Panc1 (cell line): ENCODE measurements at regions not wholly inside any gene's neighbourhood (a gene's known extent, or its start where the extent isn't known, plus 50 kb on each side); places are given as distances from the start of the nearest gene placed in this dataset.

Experiments
- ATAC-seq: fragments of 200-7000 bp; cut with Tn5 transposase; 2 replicates; pipeline ENCODE4 v1.9.1; 2020; ENCODE audit warnings: mild to moderate bottlenecking, moderate library complexity
- BruUV-seq: library from RNA; stranded (reverse); fragments of 400-500 nt; replicated peaks from 2 replicates; lab custom pipeline; 2021; lab: Mats Ljungman, UMichigan
- CTCF ChIA-PET: fragments of 300-600 bp; sonication (Branson Sonifier 250); formaldehyde crosslinking; loops from one replicate; lab custom pipeline; 2022; ENCODE audit warnings: antibody characterized with exemption; lab: Charles Lee
- POLR2A ChIA-PET: fragments of 300-600 bp; sonication (Branson Sonifier 250); formaldehyde crosslinking; loops from one replicate; lab custom pipeline; 2022; ENCODE audit warnings: antibody characterized with exemption; lab: Charles Lee
- DNase-seq: peaks from one replicate; pipeline ENCODE4 v3.0.0-alpha.2; 2010; ENCODE audit warnings: low read depth, low spot score
- H3K27ac ChIP-seq: 2 replicates; pipeline ENCODE4 v1.5.1; 2011; ENCODE audit warnings: mild to moderate bottlenecking, low read length, inconsistent platforms
- H3K27me3 ChIP-seq: fragments of 200-500 bp; sonication (Bioruptor generic); 2 replicates; pipeline ENCODE4 v1.6.0; 2014; ENCODE audit warnings: low read length, inconsistent platforms; ENCODE audit not compliant: control insufficient read depth, insufficient read depth
- H3K36me3 ChIP-seq: fragments of 200-500 bp; sonication (Bioruptor generic); 2 replicates; pipeline ENCODE4 v1.5.1; 2014; ENCODE audit warnings: inconsistent platforms, mild to moderate bottlenecking, low read length, moderate library complexity; ENCODE audit not compliant: control insufficient read depth, insufficient read depth
- H3K4me1 ChIP-seq: 2 replicates; pipeline ENCODE4 v1.5.1; 2011; ENCODE audit warnings: inconsistent platforms, mild to moderate bottlenecking, low read length, moderate library complexity; ENCODE audit not compliant: control insufficient read depth, insufficient read depth
- H3K4me3 ChIP-seq, 2 experiments: 2 replicates each; pipeline ENCODE4 v1.5.1; 2011 to 2012; ENCODE audit warnings: low read depth in 2 of 2, low read length in 2 of 2, mild to moderate bottlenecking in 2 of 2, inconsistent platforms in 1 of 2, moderate library complexity in 1 of 2
- H3K9me3 ChIP-seq: fragments of 200-500 bp; sonication (Bioruptor generic); 2 replicates; pipeline ENCODE4 v1.5.1; 2014; ENCODE audit warnings: low read depth, mild to moderate bottlenecking, inconsistent platforms, low read length, moderate library complexity; ENCODE audit not compliant: control insufficient read depth, insufficient read depth
- CTCF ChIP-seq: fragments of 450-650 bp; IDR thresholded peaks from 2 replicates; pipeline ENCODE4 v1.5.1; 2017; ENCODE audit warnings: mild to moderate bottlenecking
- POLR2AphosphoS5 ChIP-seq: IDR thresholded peaks from 2 replicates; pipeline ENCODE4 v1.6.1; 2012; ENCODE audit warnings: mild to moderate bottlenecking, low read depth, low read length, moderate library complexity
- REST ChIP-seq, 2 experiments: IDR thresholded peaks; 2 replicates each; pipeline ENCODE4 v1.6.1; 2011 to 2012; ENCODE audit warnings: low read depth in 2 of 2, control low read depth in 1 of 2, low read length in 1 of 2, mild to moderate bottlenecking in 1 of 2, moderate library complexity in 1 of 2; ENCODE audit not compliant: insufficient read depth in 1 of 2
- SIN3A ChIP-seq: IDR thresholded peaks from 2 replicates; pipeline ENCODE4 v1.6.1; 2012; ENCODE audit warnings: low read depth, mild to moderate bottlenecking, low read length, moderate library complexity, borderline replicate concordance; ENCODE audit not compliant: insufficient read depth
- TCF7L2 ChIP-seq: IDR thresholded peaks from 2 replicates; pipeline ENCODE4 v1.6.1; 2011; ENCODE audit warnings: mild to moderate bottlenecking, low read depth, low read length, inconsistent platforms
- in situ Hi-C: cut with HindIII; loops from 2 replicates; pipeline ENCODE4 v1.10.0; 2016; ENCODE audit warnings: low sequenced_read_pairs, low pct_unique_long_range_greater_than_20kb
- intact Hi-C: fragments of 100-400 bp; cut with micrococcal nuclease; formaldehyde crosslinking; loops from one replicate; pipeline ENCODE4 v1.10.0; 2022; ENCODE audit not compliant: unreplicated experiment

GRCh38 chr3:165395188-165395587, 199.0 kb upstream of the SLITRK3 start:
- in situ Hi-C loops, result no loop called here
- H3K27me3 ChIP-seq, result no peaks in the 10 kb centered on the region
- CTCF ChIA-PET, result no interaction called here
- no peak overlapping the region for H3K4me3 ChIP-seq
- no TSS peak for BruUV-seq
- no peak overlapping the region for H3K27ac ChIP-seq
- POLR2A ChIA-PET, result no interaction called here
- ATAC-seq (no peak), DNase-seq (no peak)
- H3K36me3 ChIP-seq, result no peaks in the 10 kb centered on the region
- intact Hi-C loops, result no loop called here
- H3K4me1 ChIP-seq, result no peaks in the 10 kb centered on the region
- H3K9me3 ChIP-seq, result no peaks in the 10 kb centered on the region
- no peak for TF ChIP-seq POLR2AphosphoS5
- TF ChIP-seq SIN3A, result no peak
- no peak for TF ChIP-seq REST (IDR thresholded peaks at IDR 0.05; ENCODE audit: insufficient read depth in 1 of 2, low read depth in 2 of 2, low read length in 1 of 2)
- no peak for TF ChIP-seq TCF7L2
- no peak for TF ChIP-seq CTCF

GRCh38 chr3:165393461-165393860, 197.3 kb upstream of the SLITRK3 start:
- in situ Hi-C loops, result no loop called here
- DNase-seq (no peak), ATAC-seq (no peak)
- Histone ChIP-seq H3K36me3 (no peaks in the 10 kb centered on the region), H3K27me3 (no peaks in the 10 kb centered on the region), H3K4me3 (no peak overlapping the region), H3K9me3 (no peaks in the 10 kb centered on the region), H3K4me1 (no peaks in the 10 kb centered on the region), H3K27ac (no peak overlapping the region)
- intact Hi-C loops, result no loop called here
- TF ChIP-seq TCF7L2, result no peak
- no peak for TF ChIP-seq POLR2AphosphoS5
- TF ChIP-seq SIN3A, result no peak
- TF ChIP-seq REST (IDR thresholded peaks at IDR 0.05; ENCODE audit: insufficient read depth in 1 of 2, low read depth in 2 of 2, low read length in 1 of 2), result no peak
- TF ChIP-seq CTCF, result no peak
- BruUV-seq, result no TSS peak
- CTCF ChIA-PET, result no interaction called here
- POLR2A ChIA-PET, result no interaction called here
